RWPE1 (cell line): ENCODE measurements at regions not wholly inside any gene's neighbourhood (a gene's known extent, or its start where the extent isn't known, plus 50 kb on each side); places are given as distances from the start of the nearest gene placed in this dataset.

Experiments
- CTCF ChIA-PET: fragments of 350-600 bp; sonication (Branson Sonifier 250); formaldehyde crosslinking; extraction: SDS; loops from one replicate; lab custom pipeline; 2021; lab: Yijun Ruan, JAX
- POLR2A ChIA-PET: fragments of 400-600 bp; formaldehyde crosslinking; extraction: SDS; loops from one replicate; lab custom pipeline; 2020; ENCODE audit warnings: antibody characterized with exemption; ENCODE audit not compliant: low non-redundant PET; lab: Yijun Ruan, JAX
- DNase-seq: peaks from one replicate; pipeline ENCODE4 v3.0.0; 2012; ENCODE audit warnings: low spot score
- H3K27ac ChIP-seq: fragments of 450-650 bp; 2 replicates; pipeline ENCODE4 v1.5.1; 2017
- TF ChIP-seq, protein P1 (sequence below): fragments of 450-650 bp; conservative IDR thresholded peaks from 2 replicates; pipeline ENCODE4 v1.5.1; 2017; ENCODE audit warnings: low read depth, mild to moderate bottlenecking

DNA sequence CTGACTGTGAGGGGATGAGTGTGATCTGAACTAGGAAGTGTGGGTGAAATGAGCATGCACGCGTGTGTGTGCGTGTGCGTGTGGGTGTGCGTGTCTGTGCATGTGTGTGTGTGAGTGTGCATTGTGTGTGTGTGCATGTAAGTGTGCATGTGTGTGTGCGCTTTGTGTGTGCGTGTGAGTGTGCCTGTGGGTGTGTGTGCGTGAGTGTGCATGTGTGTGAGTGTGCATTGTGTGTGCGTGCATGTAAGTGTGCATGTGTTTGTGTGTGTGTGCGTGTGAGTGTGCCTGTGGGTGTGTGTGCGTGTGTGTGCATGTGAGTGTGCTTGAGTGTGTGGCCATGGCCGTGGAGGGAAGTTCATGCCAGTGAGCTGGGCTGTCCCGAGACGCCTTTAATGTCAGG is 76.3 kb downstream of the RTP5 start:
- ChIA-PET POLR2A (no interaction called here), CTCF (no interaction called here)
- H3K27ac ChIP-seq, result no peak overlapping the region
- DNase-seq, result no peak
- TF ChIP-seq, protein P1, sequence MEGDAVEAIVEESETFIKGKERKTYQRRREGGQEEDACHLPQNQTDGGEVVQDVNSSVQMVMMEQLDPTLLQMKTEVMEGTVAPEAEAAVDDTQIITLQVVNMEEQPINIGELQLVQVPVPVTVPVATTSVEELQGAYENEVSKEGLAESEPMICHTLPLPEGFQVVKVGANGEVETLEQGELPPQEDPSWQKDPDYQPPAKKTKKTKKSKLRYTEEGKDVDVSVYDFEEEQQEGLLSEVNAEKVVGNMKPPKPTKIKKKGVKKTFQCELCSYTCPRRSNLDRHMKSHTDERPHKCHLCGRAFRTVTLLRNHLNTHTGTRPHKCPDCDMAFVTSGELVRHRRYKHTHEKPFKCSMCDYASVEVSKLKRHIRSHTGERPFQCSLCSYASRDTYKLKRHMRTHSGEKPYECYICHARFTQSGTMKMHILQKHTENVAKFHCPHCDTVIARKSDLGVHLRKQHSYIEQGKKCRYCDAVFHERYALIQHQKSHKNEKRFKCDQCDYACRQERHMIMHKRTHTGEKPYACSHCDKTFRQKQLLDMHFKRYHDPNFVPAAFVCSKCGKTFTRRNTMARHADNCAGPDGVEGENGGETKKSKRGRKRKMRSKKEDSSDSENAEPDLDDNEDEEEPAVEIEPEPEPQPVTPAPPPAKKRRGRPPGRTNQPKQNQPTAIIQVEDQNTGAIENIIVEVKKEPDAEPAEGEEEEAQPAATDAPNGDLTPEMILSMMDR, result no peak

DNA sequence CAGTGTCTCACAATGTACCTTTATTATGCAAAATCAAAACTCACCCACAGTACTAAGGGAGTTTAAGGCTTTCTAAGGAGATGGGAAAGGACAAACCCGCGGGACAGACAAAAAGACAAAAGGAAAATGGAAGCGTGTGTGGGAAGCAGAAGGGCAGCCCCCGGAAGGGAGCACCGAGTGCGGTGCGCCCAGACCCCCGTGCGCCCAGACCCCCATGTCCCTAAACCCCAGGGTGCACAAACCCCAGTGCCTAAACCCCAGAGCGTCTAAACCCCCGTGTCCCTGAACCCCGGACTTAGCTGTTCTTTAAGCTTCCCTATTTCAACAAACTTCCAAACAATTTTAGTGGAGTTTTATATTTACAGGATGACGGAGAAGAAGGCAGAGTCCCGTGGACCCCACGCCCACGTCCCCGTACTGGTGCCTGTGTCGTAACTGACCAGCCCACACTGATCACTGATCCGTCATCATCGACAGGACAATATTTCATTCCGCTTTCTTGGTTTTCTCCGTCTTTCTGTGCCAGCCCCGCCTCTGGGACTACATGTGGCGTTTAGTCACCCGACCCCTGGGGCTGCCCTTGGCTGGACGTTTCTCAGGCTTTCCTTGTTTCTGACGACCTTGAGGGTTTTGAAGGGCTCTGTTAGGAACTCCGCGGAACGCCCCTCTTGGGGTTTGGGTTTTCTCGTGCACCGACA is 76.9 kb downstream of the RTP5 start:
- DNase-seq, result no peak
- CTCF ChIA-PET, result interaction anchor here (0.6 kb wide), 1 partner anchor 1279 kb away, joined by 3 read pairs; no protein-coding TSS in a partner anchor
- H3K27ac ChIP-seq, result no peak overlapping the region
- TF ChIP-seq, protein P1, result no peak
- POLR2A ChIA-PET, result no interaction called here

DNA sequence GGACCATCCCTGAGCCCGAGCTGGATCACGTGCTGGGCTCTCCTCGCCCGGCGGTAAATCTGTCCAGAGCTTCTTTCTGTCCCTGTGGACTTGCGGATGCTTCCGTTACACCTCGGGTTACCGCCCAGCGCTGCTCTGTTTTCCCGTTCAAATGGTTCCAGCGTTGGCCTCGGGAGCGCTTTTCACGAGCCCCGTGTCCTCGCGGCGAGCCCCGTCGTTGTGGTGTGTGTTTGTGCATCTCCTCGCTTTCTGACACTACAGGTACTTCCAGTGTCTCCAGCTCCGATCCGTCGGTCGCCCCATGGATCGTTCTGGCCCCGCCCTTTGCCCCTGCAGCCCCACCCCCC is 77.4 kb downstream of the RTP5 start:
- H3K27ac ChIP-seq, result no peak overlapping the region
- TF ChIP-seq, protein P1, result no peak
- no peak for DNase-seq
- ChIA-PET CTCF (interaction anchor here (0.6 to 0.7 kb wide), 2 partner anchors 24 to 1279 kb away, joined by 3 read pairs; no protein-coding TSS in a partner anchor), POLR2A (no interaction called here)

DNA sequence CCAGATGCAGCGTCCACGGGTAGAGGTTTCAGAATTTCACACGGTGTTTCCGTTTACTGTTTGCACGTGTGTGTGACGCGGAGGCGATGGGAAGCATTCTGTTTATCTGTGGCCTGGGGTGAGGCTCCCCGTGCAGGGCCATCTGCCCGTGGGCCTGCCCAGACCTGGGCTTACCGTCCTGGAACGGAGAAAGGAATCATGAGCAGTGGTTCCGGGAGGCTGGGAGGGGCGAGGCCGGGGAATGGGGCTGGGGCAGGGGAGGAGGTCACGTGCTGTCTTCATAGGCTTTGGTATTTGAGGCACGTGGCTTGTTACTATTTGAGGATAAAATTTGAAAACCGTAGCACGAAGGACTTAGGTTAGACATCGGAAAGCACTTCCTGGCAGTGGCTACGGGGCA is 77.9 kb downstream of the RTP5 start:
- CTCF ChIA-PET, result interaction anchor here (0.6 to 0.7 kb wide), 2 partner anchors 24 to 1280 kb away, joined by 3 read pairs; no protein-coding TSS in a partner anchor
- no peak for DNase-seq
- POLR2A ChIA-PET, result no interaction called here
- no peak overlapping the region for H3K27ac ChIP-seq
- TF ChIP-seq, protein P1, result no peak

DNA sequence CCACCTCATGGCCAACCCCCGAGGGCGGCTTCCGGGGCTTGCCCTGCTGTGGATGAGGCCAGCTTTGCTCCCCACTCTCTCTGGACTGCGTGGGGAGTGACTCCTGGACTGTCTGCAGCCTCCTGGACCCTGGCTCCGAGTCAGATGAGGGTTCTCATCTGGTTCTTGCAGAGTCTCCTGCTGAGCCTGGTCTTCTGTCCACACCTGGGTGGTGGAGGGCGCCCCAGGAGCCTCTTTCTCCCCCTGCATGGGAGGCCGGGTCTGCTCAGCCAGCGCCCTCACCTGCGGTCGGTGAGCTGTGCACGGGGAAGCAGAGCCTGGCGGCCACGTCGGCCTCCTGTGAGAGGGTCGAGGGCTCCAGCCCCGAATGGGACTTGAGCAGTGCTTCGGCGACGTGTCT is 78.3 kb downstream of the RTP5 start:
- POLR2A ChIA-PET, result no interaction called here
- TF ChIP-seq, protein P1, result no peak

DNA sequence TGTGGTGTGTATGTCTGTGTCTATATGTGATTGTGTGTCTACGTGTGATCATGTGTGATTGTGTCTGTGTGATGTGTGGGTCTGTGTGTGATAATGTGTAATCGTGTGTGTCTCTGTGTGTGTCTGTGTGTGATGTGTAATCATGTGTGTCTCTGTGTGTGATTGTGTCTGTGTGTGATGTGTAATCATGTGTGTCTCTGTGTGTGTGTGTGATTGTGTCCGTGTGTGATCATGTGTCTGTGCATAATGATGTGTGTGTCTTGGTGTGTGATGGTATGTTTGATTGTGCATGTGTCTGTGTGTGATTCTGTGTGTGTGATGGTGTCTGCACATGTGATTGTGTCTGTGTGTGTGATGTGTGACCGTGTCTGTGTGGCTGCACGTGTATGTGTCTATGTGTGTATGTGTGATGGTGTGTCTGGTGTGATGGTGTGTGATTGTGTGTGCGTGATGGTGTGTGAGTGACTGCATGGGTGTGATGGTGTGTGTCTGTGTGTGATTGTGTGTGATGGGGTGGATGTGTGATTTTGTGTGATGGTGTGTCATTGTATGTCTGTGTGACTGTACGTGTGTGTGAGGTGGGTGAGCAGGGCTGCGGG is 78.9 kb downstream of the RTP5 start:
- CTCF ChIA-PET, result no interaction called here
- DNase-seq, result no peak
- POLR2A ChIA-PET, result no interaction called here
- TF ChIP-seq, protein P1, result no peak
- H3K27ac ChIP-seq, result no peak overlapping the region

More for the DNA sequence above, 78.3 kb downstream of the RTP5 start:
- CTCF ChIA-PET, result interaction anchor here (0.7 kb wide), 1 partner anchor 25 kb away, joined by 3 read pairs; no protein-coding TSS in a partner anchor
- DNase-seq, result no peak
- no peak overlapping the region for H3K27ac ChIP-seq
